ENCODE measurements at regions not wholly inside any gene's neighbourhood (a gene's known extent, or its start where the extent isn't known, plus 50 kb on each side); places are given as distances from the start of the nearest gene placed in this dataset.
"Not testable (repeated sequence)": the region's sequence is repeated elsewhere in the genome, so short reads cannot be mapped to it uniquely, and the experiment has no call there.

DNA sequence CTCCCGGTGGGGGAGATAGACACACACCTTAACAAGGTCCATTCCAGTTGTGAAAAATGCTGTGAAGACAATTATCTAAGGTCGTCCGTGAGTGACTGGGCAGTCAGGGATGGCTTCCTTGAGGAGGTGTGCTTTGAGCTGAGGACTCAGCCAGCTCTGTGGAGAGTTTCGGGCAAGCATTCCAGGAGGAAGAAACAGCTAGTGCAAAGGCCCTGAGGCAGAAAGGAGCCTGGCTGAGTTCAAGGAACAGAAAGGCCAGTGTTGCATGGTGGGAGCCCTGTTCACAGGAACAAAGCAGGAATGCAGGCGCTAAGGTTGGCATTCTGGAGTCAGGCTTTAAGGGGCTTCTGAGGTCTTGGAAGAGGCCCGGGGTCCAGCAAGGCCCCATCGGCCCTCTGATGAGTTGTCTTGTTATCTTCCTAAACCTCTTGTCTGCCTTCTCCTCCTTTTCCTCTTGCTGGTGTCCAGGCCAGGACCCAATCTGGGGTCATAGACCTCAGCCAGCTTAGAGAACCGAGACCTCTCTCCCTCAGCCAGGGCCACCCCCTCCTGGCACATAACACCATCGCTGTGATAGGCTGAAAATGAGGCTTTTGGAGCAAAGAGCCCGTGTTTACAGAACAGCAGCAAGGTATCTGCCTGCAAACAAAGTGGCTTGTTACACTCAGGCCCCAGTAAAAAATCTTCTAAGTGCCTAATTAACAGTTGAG lies 270.2 kb upstream of the MVB12B start:
- DNase-seq (ENCODE audit: low read depth) = no peak

DNA sequence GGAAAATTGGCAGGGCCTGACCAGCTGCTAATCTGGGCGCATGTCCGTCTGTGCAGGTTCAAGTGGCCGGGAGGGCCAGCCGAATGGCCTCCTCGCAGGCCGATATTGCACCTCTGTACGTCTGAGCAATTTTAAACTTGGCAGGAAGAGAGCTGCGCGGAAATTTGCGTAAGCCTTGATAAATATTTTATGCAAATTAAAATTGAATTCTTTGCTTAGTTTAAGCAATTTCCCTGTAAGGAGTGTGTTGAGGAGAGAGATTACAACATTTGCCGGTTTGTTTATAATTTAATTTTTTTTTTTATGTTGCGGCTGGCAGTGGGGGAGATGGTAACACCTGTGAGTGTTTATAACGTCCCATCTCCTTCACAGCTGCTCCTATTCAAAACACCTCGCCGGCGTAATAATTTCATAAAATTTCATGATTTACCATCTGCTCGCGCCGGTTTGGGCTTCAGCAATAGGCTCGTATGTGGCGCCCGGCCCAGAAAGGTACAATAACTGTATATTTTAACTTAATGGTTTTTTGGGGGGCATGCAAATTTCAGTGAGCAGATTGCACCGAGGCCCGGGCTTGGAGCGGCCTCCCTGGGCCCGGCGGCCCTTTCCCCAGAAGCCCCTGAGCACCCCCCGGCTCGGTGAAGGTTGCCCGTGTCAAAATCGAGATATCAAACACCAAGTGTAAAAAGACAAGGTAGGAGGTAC lies 269.4 kb upstream of the MVB12B start:
- DNase-seq (ENCODE audit: low read depth) = no peak

DNA sequence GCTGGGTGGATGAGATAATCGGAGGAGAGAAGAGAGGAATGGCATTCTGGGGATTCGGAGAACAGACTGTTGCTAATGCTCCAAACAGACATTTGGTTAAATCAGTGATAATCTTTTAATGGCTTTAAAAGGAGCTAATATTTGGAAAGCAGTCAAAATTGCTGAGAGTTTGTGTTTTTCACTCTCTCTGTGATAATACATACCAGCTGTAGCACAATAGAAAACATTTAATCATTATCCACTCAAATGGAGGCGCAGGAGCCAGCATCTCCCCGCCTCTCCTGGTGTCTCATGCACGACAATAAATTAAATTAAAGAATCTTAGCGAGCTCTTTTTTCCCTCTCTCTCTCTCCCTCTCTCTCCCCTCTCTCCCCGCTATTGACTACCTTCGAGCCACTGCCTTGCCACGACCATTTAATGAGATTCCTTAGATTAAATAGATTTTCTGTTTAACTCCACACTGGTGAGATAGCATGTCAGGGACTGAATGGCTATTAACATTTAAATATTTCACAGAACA lies 268.6 kb upstream of the MVB12B start:
- DNase-seq (ENCODE audit: low read depth) = no peak

DNA sequence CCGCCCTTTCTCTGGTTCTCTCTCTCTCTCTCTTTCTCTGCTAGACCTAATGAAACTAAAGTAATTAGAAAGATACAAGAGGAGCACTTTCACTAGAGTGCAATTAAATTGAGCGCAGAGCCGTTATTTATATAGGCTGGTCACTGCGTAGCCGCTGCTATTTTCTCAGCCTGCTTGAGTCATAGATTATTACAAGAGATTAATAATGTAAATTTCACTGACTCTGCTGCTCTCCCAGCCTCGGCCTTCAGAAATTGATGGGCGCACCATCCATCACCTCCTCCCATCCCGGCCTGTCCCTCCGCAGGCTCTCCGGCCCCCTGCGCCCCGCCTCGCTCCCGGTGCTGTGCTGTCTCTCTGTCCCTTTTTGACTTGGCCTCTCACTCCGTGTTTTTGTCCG lies 268.0 kb upstream of the MVB12B start:
- DNase-seq (ENCODE audit: low read depth) = no peak

DNA sequence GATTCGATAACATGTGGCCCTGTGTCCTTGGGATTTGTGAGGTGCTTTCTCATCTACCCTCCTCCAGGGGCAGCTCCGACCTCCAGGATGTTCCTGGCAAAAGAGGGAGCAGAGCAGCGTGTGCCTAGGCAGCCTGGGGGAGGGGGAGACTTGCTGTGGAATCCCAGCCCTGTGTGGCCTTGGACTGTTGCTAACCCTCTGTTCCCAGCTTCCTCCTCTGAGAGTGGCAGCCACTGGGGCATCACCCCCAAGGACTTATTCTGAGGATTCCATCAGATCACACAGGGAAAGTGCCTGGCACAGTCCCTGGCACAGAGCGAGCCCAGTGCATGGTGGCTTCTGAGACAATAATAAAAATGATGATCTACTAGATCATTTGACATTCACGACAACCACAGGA lies 265.1 kb upstream of the MVB12B start:
- no peak for DNase-seq (ENCODE audit: low read depth)

DNA sequence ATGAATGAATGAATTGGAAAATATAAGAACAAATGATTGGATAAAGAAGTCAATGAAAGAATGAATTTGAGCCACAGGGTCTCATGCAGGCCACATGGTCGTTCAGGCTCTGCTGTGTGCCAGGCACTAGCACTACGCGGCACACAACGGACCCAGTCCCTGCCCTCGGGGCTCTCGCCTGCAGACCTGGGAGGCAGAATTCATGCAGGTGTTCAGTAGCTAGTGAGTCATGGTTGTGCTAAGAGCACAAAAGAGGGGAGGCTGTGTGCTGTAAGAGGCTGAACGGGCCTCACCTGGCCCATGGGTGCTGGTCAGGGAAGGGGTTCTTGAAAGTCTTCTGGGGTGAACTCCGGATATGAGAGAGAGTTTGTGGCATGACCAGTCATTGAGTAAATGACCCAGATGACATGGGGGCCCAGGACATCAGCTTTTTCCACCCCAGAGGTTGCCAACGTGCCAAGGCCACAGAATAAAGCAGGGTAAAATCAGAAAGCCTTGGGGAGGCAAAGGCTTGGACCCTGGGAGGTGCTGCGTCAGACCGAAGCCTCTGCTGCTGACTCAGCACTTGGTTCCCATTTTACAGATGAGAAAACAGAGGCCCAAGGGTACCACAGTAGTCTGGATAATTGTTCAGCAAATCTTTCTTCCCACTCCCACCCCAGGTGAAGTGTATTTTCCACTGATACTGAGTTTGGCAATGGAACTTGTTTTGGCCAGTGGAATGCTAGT lies 264.3 kb upstream of the MVB12B start:
- DNase-seq (ENCODE audit: low read depth) = no peak

DNA sequence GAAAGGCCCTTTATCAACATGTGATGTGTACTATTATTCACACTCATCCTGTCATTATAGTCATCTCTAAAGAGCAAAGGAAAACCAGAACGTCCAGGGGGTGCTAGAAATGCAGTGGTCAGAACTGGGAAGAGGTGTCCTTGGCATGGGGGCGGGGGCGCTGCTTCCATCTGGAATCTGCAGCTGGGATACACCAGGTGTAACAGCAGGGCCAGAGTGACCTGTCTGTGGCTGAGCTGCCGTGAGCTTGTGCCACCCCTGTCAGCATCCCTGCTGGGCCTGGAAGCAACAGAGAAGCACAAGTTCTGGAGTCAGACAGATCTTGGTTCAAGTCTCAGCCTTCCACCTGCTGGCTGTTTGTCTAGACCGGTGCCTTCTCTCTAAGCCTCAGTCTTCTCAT lies 263.3 kb upstream of the MVB12B start:
- no peak for DNase-seq (ENCODE audit: low read depth)

DNA sequence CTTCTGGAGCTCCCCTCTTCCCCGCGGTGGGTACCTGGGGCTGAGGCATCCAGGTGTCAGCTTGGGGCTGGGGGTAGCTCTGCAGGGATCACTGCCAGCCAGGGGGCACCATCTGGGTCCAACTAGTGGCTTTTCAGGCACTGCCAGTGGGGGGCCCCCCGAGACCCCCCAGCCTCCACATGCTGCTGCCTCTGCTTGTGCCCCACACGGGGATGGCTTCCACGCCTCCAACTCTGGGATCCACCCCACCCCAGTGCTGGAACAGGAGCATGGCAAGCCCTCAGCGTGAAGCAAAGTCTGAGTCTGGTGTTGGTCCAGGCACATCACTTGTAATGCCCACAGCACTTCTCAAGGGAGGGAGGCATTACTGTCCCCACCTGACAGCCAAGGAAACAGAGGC lies 260.5 kb upstream of the MVB12B start:
- DNase-seq (ENCODE audit: low read depth) = no peak

GRCh38 chr9:126067031-126067734 lies 259.4 kb upstream of the MVB12B start:
- no peak for DNase-seq (ENCODE audit: low read depth)

GRCh38 chr9:126068534-126069230 lies 257.9 kb upstream of the MVB12B start:
- no peak for DNase-seq (ENCODE audit: low read depth)

DNA sequence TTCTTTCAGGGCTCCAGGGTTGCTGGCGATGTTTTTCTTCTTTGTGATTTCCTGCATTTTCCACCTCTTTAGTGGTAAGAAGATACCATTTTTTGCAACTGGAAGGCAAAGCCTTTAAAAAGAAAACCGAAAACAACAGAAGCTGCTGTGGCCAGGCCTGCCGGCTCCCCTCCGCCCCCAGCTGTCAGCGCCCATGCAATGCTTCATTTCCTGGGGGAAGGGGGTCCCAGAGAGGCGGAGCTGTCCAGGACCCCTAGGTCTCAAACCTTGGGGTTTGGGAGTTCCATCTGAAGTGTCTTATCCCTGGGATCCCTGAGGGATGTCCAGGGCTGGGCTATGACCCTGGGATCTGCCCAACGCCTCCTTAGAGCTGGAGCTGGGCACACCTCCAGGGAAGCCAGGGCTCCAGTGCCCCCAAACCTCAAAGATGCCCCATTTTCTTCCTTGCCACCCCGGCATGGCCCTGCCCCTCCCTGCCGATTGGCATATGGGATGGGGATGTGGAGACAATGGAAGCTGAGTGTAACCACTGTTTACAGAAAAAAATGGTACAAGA lies 257.2 kb upstream of the MVB12B start:
- DNase-seq (ENCODE audit: low read depth) = no peak

- DNase-seq (ENCODE audit: low read depth) = no peak
Measured at GRCh38 chr9:126070058-126070655, 256.5 kb upstream of the MVB12B start.

DNA sequence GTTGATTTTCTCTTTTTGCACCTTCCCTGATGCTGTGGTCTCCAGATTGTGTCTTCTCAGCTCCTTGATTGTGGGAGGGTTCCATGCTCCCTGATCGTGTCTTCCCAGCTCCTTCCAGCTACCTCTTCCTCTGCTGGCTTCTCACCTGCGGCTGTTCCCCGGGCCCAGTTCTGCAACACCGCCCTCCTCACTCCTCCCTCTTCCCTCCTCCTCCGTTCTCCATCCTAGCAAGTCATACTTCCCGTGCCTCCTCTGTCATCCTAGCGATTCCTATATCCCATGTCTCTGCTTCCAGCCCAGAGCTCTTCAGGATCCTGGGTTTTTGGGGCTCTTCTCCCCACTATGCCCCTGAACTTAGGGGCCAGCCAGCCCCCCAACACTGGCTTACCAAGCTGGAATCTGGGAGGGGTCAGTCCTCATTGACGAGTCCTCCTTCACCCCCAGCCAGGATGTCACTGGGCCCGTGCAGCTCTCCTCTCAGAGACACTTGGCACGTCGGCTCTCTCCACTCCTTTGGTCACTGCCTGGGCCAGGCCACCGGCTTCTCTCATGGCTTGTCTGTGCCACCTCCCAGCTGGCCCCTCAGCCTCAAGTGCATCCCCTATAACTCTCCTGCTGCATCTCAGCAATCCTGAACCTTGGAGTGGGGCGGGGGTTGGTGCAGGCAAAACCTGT lies 255.4 kb upstream of the MVB12B start:
- no peak for DNase-seq (ENCODE audit: low read depth)

DNA sequence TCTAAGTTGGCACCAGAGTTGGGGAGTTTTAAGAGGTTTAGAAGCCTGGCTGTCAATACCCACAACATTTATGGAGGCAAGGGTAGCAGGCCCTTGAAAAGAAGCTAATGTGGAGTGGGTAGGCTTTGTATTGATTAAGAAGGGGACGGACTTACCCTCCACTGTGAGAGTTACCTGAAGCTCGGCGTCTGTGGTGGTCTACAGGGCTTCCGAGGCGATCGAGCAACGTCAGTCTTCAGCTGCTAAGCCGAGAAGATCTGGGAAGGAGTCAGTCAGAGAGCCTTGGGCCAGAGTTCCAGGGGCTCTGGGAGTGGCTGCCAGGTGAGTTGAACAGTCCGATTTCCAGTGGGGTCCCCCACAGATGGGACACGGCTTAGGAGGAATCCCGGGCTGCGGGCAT lies 249.0 kb upstream of the MVB12B start:
- not testable (repeated sequence) for DNase-seq (ENCODE audit: low read depth)

GRCh38 chr9:126080641-126081040 lies 246.0 kb upstream of the MVB12B start:
- no peak for DNase-seq (ENCODE audit: low read depth)

DNA sequence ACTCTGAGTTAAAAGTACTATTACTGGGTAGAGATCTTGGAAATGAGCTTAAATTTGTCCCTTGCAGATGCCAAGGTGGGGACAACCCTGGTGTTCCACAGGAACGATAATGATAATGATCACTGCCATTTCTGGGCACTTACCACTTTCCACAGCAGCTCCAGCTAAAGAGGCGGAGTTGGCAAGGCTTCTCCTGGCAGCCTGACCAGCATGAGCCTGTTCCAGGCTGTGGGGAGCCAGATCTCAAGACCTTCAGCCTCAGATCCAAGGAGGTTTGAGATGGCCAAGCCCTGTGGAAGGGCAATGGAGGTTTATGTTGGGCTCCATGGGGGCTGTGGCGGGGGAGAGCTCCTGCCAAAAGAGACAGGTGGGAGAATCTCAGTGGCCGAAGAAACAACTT lies 244.9 kb upstream of the MVB12B start:
- DNase-seq (ENCODE audit: low read depth) = no peak

GRCh38 chr9:126084008-126084407 lies 242.6 kb upstream of the MVB12B start:
- no peak for DNase-seq (ENCODE audit: low read depth)

DNA sequence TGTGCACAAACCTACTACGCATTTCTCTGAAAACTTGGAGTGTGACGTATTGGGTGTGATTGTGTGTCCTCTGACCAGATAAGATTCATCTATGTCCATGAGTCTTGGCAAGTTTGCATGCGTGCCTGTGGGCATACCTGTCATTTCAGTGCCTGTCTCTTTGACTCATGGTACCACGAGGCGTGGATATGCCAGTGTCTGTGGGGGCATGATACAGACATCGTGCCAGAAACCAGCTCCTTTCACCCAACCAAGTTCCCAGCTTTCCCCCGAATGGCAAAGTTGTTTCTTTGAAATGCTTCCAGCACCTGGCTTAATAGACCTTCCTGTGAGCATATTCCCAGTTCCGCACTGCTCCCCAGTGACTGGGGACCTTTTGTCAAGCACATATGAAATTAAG lies 241.9 kb upstream of the MVB12B start:
- DNase-seq (ENCODE audit: low read depth) = no peak

DNA sequence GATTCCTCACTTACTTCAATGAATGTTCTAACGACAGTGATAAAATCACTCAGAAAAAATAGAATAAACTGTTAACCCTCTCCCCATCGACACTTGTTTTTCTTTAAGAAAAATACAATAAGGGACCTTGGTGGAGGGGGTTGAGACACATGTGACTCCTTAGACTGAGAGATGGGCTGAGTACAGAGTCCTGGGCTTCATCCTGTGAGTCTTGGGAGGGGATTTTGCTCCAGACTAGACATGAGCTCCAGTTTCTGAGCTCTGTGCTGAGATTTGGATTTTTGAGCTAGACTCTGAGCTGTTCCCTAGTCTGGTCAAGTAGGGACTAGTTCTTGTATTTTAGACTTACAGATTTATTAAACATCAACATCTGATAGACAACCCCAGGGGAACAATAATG lies 241.5 kb upstream of the MVB12B start:
- DNase-seq (ENCODE audit: low read depth) = no peak

DNA sequence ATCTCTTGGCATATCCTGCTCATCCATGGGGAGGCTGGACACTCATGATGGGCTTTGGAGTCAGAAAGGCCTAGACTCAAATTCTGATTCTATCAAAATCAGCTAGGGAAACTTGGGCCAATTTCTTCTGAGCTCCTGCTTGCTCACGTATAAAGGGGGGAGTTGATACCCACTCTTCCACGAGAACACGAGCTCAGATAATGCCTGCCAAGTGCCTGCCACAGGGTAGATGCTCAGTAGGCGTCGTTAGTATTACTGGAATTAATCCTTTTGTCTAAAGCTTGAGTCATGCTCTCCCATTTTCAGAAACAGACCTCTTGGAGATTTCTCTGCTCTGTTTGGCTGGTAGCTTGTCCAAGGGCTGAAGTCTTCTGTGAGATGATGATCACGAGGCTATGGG lies 238.3 kb upstream of the MVB12B start:
- no peak for DNase-seq (ENCODE audit: low read depth)
